OCI-LY3 (cell line): ENCODE measurements at regions not wholly inside any gene's neighbourhood (a gene's known extent, or its start where the extent isn't known, plus 50 kb on each side); places are given as distances from the start of the nearest gene placed in this dataset.

Source experiments
- H2AFZ ChIP-seq: fragments of 200-600, 300-600 bp; shearing (Covaris generic); 2 replicates; pipeline ENCODE4 v1.6.0; 2014; ENCODE audit warnings: antibody characterized with exemption, low read depth, low read length
- H3K27ac ChIP-seq: fragments of 200-600, 300-600 bp; sonication (generic); 2 replicates; pipeline ENCODE4 v1.5.1; 2014; ENCODE audit warnings: mild to moderate bottlenecking, low read length, moderate library complexity, mixed read lengths
- H3K27me3 ChIP-seq: fragments of 200-600, 300-600 bp; sonication (generic); 2 replicates; pipeline ENCODE4 v1.6.1; 2014; ENCODE audit warnings: low read depth, low read length, mixed read lengths
- H3K36me3 ChIP-seq: fragments of 200-600, 300-600 bp; sonication (generic); replicated peaks from 2 replicates; pipeline ENCODE3; 2014; ENCODE audit warnings: low read depth, low read length, mixed read lengths
- H3K4me1 ChIP-seq: fragments of 300-600, 200-600 bp; sonication (generic); 2 replicates; pipeline ENCODE4 v1.6.1; 2014; ENCODE audit warnings: low read length, mixed read lengths
- H3K4me2 ChIP-seq: fragments of 200-600, 300-600 bp; sonication (generic); 2 replicates; pipeline ENCODE4 v1.6.1; 2014; ENCODE audit warnings: low read length, mixed read lengths
- H3K4me3 ChIP-seq: fragments of 300-600, 200-600 bp; sonication (generic); 2 replicates; pipeline ENCODE4 v1.5.1; 2014; ENCODE audit warnings: antibody characterized with exemption, mild to moderate bottlenecking, low read length, moderate library complexity
- H3K79me2 ChIP-seq: fragments of 300-600, 200-600 bp; shearing (Covaris generic); 2 replicates; pipeline ENCODE4 v1.6.1; 2014; ENCODE audit warnings: mild to moderate bottlenecking, low read length, mixed read lengths
- H3K9ac ChIP-seq: fragments of 300-600, 200-600 bp; shearing (Covaris generic); 2 replicates; pipeline ENCODE4 v1.6.0; 2014; ENCODE audit warnings: mild to moderate bottlenecking, low read length, moderate library complexity
- H3K9me3 ChIP-seq: fragments of 200-600, 300-600 bp; shearing (Covaris generic); 2 replicates; pipeline ENCODE4 v1.6.1; 2014; ENCODE audit warnings: low read length, mixed read lengths; ENCODE audit not compliant: insufficient read depth
- H4K20me1 ChIP-seq: fragments of 200-600, 300-600 bp; sonication (generic); 2 replicates; pipeline ENCODE4 v1.6.1; 2016; ENCODE audit warnings: low read length, mixed read lengths; ENCODE audit not compliant: insufficient read depth
- EZH2phosphoT487 ChIP-seq: fragments of 200-600 bp; shearing (Covaris generic); IDR thresholded peaks from 2 replicates; pipeline ENCODE4 v1.6.1; 2018; ENCODE audit warnings: antibody characterized with exemption, mixed run types, low read depth
- TF ChIP-seq, protein P1 (sequence below): fragments of 200-600, 300-600 bp; sonication (generic); IDR thresholded peaks from 2 replicates; pipeline ENCODE4 v1.5.1; 2014; ENCODE audit warnings: antibody characterized with exemption, low read length, low read depth

DNA sequence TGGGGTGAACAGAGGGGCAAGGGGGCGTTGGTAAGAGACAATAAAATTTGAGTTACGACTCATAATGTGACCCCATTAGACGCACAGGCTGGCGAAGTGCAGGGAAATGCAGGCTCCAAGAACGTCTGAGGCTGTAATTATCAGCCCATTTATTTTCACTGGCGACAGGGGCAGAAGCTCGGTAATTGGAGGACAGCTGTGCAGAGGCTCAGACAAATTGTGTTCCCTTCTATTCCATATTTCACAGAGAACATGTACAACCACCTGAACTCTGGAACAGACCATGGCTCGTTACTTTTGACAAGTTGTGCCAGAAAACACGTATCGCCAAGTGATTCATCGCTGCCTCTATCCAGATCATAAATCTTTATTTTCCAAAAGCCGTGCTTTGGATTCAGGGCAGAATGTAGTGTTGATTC lies 137.3 kb upstream of the FRMD4A start:
- peaks cover 22% of the 10 kb centered on the region for H3K27me3 ChIP-seq
- H3K4me3 ChIP-seq, result no peak overlapping the region
- TF ChIP-seq EZH2phosphoT487, result no peak
- TF ChIP-seq, protein P1, sequence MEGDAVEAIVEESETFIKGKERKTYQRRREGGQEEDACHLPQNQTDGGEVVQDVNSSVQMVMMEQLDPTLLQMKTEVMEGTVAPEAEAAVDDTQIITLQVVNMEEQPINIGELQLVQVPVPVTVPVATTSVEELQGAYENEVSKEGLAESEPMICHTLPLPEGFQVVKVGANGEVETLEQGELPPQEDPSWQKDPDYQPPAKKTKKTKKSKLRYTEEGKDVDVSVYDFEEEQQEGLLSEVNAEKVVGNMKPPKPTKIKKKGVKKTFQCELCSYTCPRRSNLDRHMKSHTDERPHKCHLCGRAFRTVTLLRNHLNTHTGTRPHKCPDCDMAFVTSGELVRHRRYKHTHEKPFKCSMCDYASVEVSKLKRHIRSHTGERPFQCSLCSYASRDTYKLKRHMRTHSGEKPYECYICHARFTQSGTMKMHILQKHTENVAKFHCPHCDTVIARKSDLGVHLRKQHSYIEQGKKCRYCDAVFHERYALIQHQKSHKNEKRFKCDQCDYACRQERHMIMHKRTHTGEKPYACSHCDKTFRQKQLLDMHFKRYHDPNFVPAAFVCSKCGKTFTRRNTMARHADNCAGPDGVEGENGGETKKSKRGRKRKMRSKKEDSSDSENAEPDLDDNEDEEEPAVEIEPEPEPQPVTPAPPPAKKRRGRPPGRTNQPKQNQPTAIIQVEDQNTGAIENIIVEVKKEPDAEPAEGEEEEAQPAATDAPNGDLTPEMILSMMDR, result no peak
- H4K20me1 ChIP-seq, result no peaks in the 10 kb centered on the region
- no peak overlapping the region for H3K9ac ChIP-seq
- H3K9me3 ChIP-seq, result no peaks in the 10 kb centered on the region
- no peaks in the 10 kb centered on the region for H3K79me2 ChIP-seq
- H3K4me1 ChIP-seq, result no peaks in the 10 kb centered on the region
- no peaks in the 10 kb centered on the region for H3K36me3 ChIP-seq
- H3K27ac ChIP-seq, result no peak overlapping the region
- H3K4me2 ChIP-seq, result no peak overlapping the region
- no peak overlapping the region for H2AFZ ChIP-seq

DNA sequence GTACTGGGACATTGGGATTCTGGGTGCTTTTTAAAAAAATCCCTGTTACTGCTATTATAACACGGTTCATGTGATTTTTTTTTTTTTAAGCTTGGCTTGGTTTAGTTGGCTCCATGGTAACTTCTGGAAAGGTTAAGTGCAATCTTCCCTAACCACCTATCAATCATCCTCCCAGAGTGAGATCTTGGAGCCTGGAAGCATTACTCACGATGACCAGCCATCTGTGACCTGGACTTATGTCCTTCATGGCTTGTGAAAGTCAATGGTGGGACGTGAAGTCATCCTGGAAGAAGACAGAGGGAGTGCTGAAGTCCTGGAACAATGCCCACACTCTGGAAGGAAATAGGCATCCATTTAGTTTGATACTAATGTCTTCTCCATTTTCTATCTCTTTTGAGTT lies 135.5 kb upstream of the FRMD4A start:
- no peaks in the 10 kb centered on the region for H3K36me3 ChIP-seq
- no peak for TF ChIP-seq EZH2phosphoT487
- TF ChIP-seq, protein P1, result no peak
- no peaks in the 10 kb centered on the region for H3K79me2 ChIP-seq
- no peaks in the 10 kb centered on the region for H3K4me1 ChIP-seq
- H3K9ac ChIP-seq, result no peak overlapping the region
- no peaks in the 10 kb centered on the region for H3K9me3 ChIP-seq
- H4K20me1 ChIP-seq, result no peaks in the 10 kb centered on the region
- no peak overlapping the region for H2AFZ ChIP-seq
- no peak overlapping the region for H3K4me2 ChIP-seq
- H3K4me3 ChIP-seq, result no peak overlapping the region
- H3K27ac ChIP-seq, result no peak overlapping the region
- H3K27me3 ChIP-seq, result peaks cover 21% of the 10 kb centered on the region

DNA sequence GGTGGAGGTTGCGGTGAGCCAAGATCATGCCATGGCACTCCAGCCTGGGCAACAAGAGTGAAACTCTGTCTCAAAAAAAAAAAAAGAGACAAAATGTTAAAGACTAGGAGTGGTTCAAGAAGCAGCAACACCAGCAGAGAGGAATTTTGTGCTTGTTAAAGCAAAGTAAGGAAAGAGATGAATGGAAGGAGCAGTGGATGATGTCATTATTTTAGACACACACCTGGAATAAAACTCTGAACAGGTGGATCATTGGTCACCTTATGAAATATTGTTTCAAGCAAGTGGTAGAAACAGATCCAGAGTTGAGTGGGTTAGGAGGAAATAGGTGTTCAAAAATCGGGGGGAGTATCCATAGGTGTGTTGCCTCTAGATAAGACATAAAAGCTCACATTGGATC lies 129.7 kb upstream of the FRMD4A start:
- H3K79me2 ChIP-seq, result no peaks in the 10 kb centered on the region
- no peaks in the 10 kb centered on the region for H3K9me3 ChIP-seq
- H3K4me3 ChIP-seq, result no peak overlapping the region
- H3K4me1 ChIP-seq, result peaks cover 24% of the 10 kb centered on the region
- no peak overlapping the region for H3K9ac ChIP-seq
- H2AFZ ChIP-seq, result no peak overlapping the region
- H3K4me2 ChIP-seq, result no peak overlapping the region
- no peak overlapping the region for H3K27ac ChIP-seq
- TF ChIP-seq EZH2phosphoT487, result no peak
- TF ChIP-seq, protein P1, result no peak
- peaks cover 3% of the 10 kb centered on the region for H3K36me3 ChIP-seq
- no peaks in the 10 kb centered on the region for H4K20me1 ChIP-seq
- peaks cover 18% of the 10 kb centered on the region for H3K27me3 ChIP-seq

DNA sequence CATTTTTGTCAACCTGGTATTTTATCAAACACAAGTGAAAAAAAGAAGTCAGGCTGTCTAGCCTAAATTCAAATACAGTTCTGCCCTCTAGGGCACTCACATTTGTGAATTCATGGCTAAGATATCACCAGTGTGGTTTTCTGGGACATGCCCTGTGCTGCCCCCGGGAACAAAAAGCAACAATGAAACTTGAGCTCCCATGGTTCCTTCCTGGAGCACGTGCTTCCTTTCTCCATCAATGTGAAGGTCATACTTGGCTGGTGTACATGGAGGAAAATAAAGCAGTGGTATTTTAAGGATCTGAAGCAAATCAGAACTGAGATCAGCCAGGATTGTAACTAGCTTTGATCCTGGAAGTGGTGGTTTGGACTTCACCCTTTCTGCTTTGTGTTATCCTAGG lies 128.9 kb upstream of the FRMD4A start:
- Histone ChIP-seq H3K4me1 (peaks cover 26% of the 10 kb centered on the region), H3K36me3 (peaks cover 3% of the 10 kb centered on the region), H4K20me1 (no peaks in the 10 kb centered on the region), H3K27ac (no peak overlapping the region), H2AFZ (no peak overlapping the region), H3K9ac (no peak overlapping the region), H3K9me3 (no peaks in the 10 kb centered on the region), H3K79me2 (no peaks in the 10 kb centered on the region), H3K4me2 (no peak overlapping the region), H3K27me3 (peaks cover 18% of the 10 kb centered on the region), H3K4me3 (no peak overlapping the region)
- no peak for TF ChIP-seq EZH2phosphoT487
- TF ChIP-seq, protein P1, result no peak
